Brain microvascular endothelial cell (primary cell): ENCODE measurements at regions not wholly inside any gene's neighbourhood (a gene's known extent, or its start where the extent isn't known, plus 50 kb on each side); places are given as distances from the start of the nearest gene placed in this dataset.

Experiments used
- DNase-seq: peaks from one replicate; pipeline ENCODE4 v3.0.0-alpha.2; 2020
- H3K27ac ChIP-seq: fragments of 250-450 bp; sonication (Bioruptor Pico); 2 replicates; pipeline ENCODE4 v1.5.1; 2020; ENCODE audit warnings: mild to moderate bottlenecking, moderate library complexity
- H3K27me3 ChIP-seq: fragments of 250-450 bp; sonication (Bioruptor Pico); replicated peaks from 2 replicates; pipeline ENCODE4 v1.5.1; 2020; ENCODE audit warnings: mild to moderate bottlenecking
- H3K36me3 ChIP-seq: fragments of 250-450 bp; sonication (Bioruptor Pico); replicated peaks from 2 replicates; pipeline ENCODE4 v1.5.1; 2020; ENCODE audit warnings: mild to moderate bottlenecking
- H3K4me3 ChIP-seq: 2 replicates; pipeline ENCODE4 v1.5.1; 2011; ENCODE audit warnings: low read depth, mild to moderate bottlenecking, control low read depth, low read length, moderate library complexity
- CTCF ChIP-seq: IDR thresholded peaks from 2 replicates; pipeline ENCODE4 v1.5.1; 2011; ENCODE audit warnings: low read depth, mild to moderate bottlenecking, moderate library complexity, low read length, control low read depth, inconsistent platforms; ENCODE audit errors: missing control alignments
- in situ Hi-C: cut with HindIII; loops from 2 replicates; pipeline ENCODE4 v1.10.0; 2017; ENCODE audit warnings: low sequenced_read_pairs, low pct_ligation_motif_present

DNA sequence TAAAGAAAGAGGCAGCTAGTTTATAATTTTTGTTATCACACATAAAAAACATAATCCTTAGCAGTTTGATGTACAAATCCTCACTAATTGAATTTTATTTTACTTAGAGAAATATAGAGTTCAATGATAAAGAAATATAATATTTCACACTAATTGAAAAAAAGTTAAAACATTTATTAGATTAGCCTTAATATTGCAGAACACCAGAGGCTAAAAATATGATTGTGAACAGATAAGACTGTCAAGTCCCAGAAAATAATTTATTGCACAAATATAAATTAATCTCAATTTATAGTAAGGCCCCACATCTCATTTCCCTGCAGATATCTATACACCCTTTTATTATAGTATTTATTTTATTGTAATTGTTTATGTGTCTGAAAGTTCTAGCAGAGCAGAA, 690.8 kb upstream of the PHF14 start:
- Histone ChIP-seq H3K27me3 (no peaks in the 10 kb centered on the region), H3K36me3 (no peaks in the 10 kb centered on the region), H3K27ac (no peak overlapping the region), H3K4me3 (no peak overlapping the region)
- in situ Hi-C loops = no loop called here
- no peak for TF ChIP-seq CTCF
- DNase-seq = no peak

GRCh38 chr7:10284001-10284400, 689.7 kb upstream of the PHF14 start:
- H3K27me3 ChIP-seq = no peaks in the 10 kb centered on the region
- no peak overlapping the region for H3K27ac ChIP-seq
- TF ChIP-seq CTCF = no peak
- H3K4me3 ChIP-seq = no peak overlapping the region
- no peak for DNase-seq
- in situ Hi-C loops = no loop called here
- no peaks in the 10 kb centered on the region for H3K36me3 ChIP-seq

DNA sequence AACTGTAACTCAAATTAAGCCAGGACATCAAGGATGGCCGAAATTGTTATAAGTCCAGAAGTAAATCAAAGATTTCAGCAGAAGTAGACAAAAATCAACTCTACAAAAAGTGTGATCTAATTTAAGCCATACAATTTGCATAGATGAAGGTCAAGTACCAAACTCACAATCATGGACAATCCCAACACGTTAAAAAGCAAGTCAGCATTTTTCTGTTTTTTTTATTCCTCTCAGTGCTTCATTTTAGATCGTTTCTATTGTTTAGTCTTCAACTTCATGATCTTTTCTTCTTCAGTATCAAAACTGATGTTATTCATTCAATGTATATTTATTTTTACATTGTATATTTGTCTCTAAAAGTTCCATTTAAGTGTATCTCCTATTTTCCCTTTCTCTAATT, 674.3 kb upstream of the PHF14 start:
- TF ChIP-seq CTCF = no peak
- H3K36me3 ChIP-seq = no peaks in the 10 kb centered on the region
- no peaks in the 10 kb centered on the region for H3K27me3 ChIP-seq
- H3K4me3 ChIP-seq = no peak overlapping the region
- no peak for DNase-seq
- in situ Hi-C loops = no loop called here
- H3K27ac ChIP-seq = no peak overlapping the region

- no peak overlapping the region for H3K27ac ChIP-seq
- H3K36me3 ChIP-seq = no peaks in the 10 kb centered on the region
- DNase-seq = no peak
- H3K4me3 ChIP-seq = no peak overlapping the region
- H3K27me3 ChIP-seq = no peaks in the 10 kb centered on the region
- in situ Hi-C loops = no loop called here
- no peak for TF ChIP-seq CTCF
Observed at GRCh38 chr7:10300577-10300976, 673.1 kb upstream of the PHF14 start.

DNA sequence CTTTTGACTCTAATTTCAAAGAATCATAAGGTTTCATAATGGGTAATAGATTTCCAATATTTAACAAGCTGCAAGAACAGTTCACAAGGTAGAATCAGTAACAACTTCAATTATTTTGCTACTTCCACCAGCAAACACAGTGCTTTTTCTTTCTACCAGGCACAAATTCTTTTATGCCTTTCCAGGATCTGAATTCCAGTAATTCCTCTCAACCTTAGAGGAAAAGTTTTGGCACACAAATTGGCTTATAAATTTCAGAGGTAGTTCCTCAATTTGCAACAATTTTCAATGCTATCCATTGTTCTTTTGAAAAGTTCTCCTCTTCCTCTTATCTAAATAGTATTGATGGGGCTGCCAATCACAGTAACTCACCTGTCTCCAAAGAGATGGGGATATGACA, 665.4 kb upstream of the PHF14 start:
- H3K27ac ChIP-seq = no peak overlapping the region
- DNase-seq = no peak
- no peaks in the 10 kb centered on the region for H3K36me3 ChIP-seq
- H3K4me3 ChIP-seq = no peak overlapping the region
- H3K27me3 ChIP-seq = no peaks in the 10 kb centered on the region
- in situ Hi-C loops = no loop called here
- TF ChIP-seq CTCF = no peak

- DNase-seq = no peak
- Histone ChIP-seq H3K4me3 (no peak overlapping the region), H3K27me3 (no peaks in the 10 kb centered on the region), H3K36me3 (no peaks in the 10 kb centered on the region), H3K27ac (no peak overlapping the region)
- in situ Hi-C loops = no loop called here
- TF ChIP-seq CTCF = no peak
Observed at GRCh38 chr7:10312942-10313341, 660.7 kb upstream of the PHF14 start.
